B cell (primary cell): ENCODE measurements at regions not wholly inside any gene's neighbourhood (a gene's known extent, or its start where the extent isn't known, plus 50 kb on each side); places are given as distances from the start of the nearest gene placed in this dataset.

Experiments used
- ATAC-seq: fragments of 200-7000 bp; cut with Tn5 transposase; one replicate; pipeline ENCODE4 v1.10.0; 2021; ENCODE audit warnings: low read depth, mild to moderate bottlenecking, moderate number of reproducible peaks, moderate library complexity
- CTCF ChIA-PET: fragments of 350-600 bp; sonication (Branson Sonifier 250); formaldehyde crosslinking; loops from one replicate; lab custom pipeline; 2021; ENCODE audit warnings: antibody characterized with exemption, inconsistent platforms; lab: Charles Lee
- POLR2A ChIA-PET: fragments of 350-600 bp; sonication (Branson Sonifier 250); formaldehyde crosslinking; loops from one replicate; lab custom pipeline; 2021; ENCODE audit warnings: antibody characterized with exemption; lab: Charles Lee
- DNase-seq: peaks from one replicate; pipeline ENCODE4 v3.0.0; 2013
- H2AFZ ChIP-seq: 2 replicates; pipeline ENCODE4 v1.6.1; 2012; ENCODE audit warnings: mild to moderate bottlenecking, low read depth, low read length; ENCODE audit not compliant: insufficient read depth, poor library complexity, severe bottlenecking
- H3K27ac ChIP-seq, 2 donors: 1 replicate in 1 of 2; 2 replicates in 1 of 2; pipeline ENCODE4 v1.5.1; 2012 to 2013; ENCODE audit warnings: low read length in 2 of 2, mild to moderate bottlenecking in 2 of 2, moderate library complexity in 1 of 2
- H3K27me3 ChIP-seq, 4 experiments: fragments of 200-600 bp in 1 of 4; sonication (generic) in 1 of 4; replicated peaks in 1 of 4; 1 replicate in 2 of 4; 2 replicates in 2 of 4; pipeline versions ENCODE4 v1.6.1 to v1.7.0; 2013 to 2016; ENCODE audit warnings: low read length in 3 of 4, mild to moderate bottlenecking in 2 of 4, mixed read lengths in 1 of 4, moderate library complexity in 1 of 4; ENCODE audit not compliant: insufficient read depth in 4 of 4, control insufficient read depth in 3 of 4; ENCODE audit errors: control extremely low read depth in 1 of 4
- H3K36me3 ChIP-seq, 2 experiments: replicated peaks in 1 of 2; 1 replicate in 1 of 2; 2 replicates in 1 of 2; pipeline versions ENCODE4 v1.6.1 to v1.7.1; 2013; ENCODE audit warnings: low read length in 1 of 2; ENCODE audit not compliant: insufficient read depth in 2 of 2, control insufficient read depth in 1 of 2; ENCODE audit errors: control extremely low read depth in 1 of 2, extremely low read depth in 1 of 2
- H3K4me1 ChIP-seq, 2 donors: fragments of 200-600 bp in 1 of 2; sonication (generic) in 1 of 2; 1 replicate in 1 of 2; 2 replicates in 1 of 2; pipeline versions ENCODE4 v1.5.1 to v1.6.1; 2013 to 2017; ENCODE audit warnings: low read length in 2 of 2; ENCODE audit not compliant: control insufficient read depth in 2 of 2, insufficient read depth in 2 of 2
- H3K4me2 ChIP-seq: replicated peaks from 2 replicates; pipeline ENCODE3; 2012; ENCODE audit warnings: mild to moderate bottlenecking, low read depth, low read length; ENCODE audit not compliant: poor library complexity, severe bottlenecking
- H3K4me3 ChIP-seq, 5 experiments: fragments of 200-600 bp in 1 of 5; sonication (generic) in 1 of 5; 1 replicate in 3 of 5; 2 replicates in 2 of 5; pipeline versions ENCODE4 v1.5.1 to v1.7.0; 2011 to 2016; ENCODE audit warnings: low read length in 4 of 5, mild to moderate bottlenecking in 4 of 5, low read depth in 2 of 5, control low read depth in 1 of 5, moderate library complexity in 1 of 5; ENCODE audit not compliant: insufficient read depth in 1 of 5; ENCODE audit errors: control extremely low read depth in 1 of 5, extremely low read depth in 1 of 5
- H3K79me2 ChIP-seq: fragments of 200-600 bp; sonication (generic); one replicate; pipeline ENCODE4 v1.6.0; 2016; ENCODE audit warnings: low read length; ENCODE audit not compliant: control insufficient read depth, insufficient read depth
- H3K9ac ChIP-seq: fragments of 200-600 bp; sonication (generic); 2 replicates; pipeline ENCODE4 v1.6.1; 2017; ENCODE audit warnings: mild to moderate bottlenecking, low read length, moderate library complexity
- H3K9me3 ChIP-seq, 3 donors: one replicate each; pipeline versions ENCODE4 v1.6.1 to v1.7.1; 2013; ENCODE audit warnings: low read length in 2 of 3; ENCODE audit not compliant: control insufficient read depth in 2 of 3, insufficient read depth in 1 of 3; ENCODE audit errors: control extremely low read depth in 1 of 3
- H4K20me1 ChIP-seq: 2 replicates; pipeline ENCODE4 v1.6.0; 2012; ENCODE audit warnings: mild to moderate bottlenecking, low read length; ENCODE audit not compliant: insufficient read depth, control insufficient read depth, poor library complexity, severe bottlenecking
- H3K27ac Mint-ChIP-seq: one replicate; pipeline ENCODE4 v1.8.0; 2021; ENCODE audit warnings: mixed read lengths
- H3K27me3 Mint-ChIP-seq: one replicate; pipeline ENCODE4 v1.8.0; 2021; ENCODE audit warnings: mixed read lengths
- H3K4me1 Mint-ChIP-seq: one replicate; pipeline ENCODE4 v1.8.0; 2021; ENCODE audit warnings: mixed read lengths
- H3K4me3 Mint-ChIP-seq: one replicate; pipeline ENCODE4 v1.8.0; 2021; ENCODE audit warnings: mixed read lengths
- H3K9me3 Mint-ChIP-seq: one replicate; pipeline ENCODE4 v1.8.0; 2022; ENCODE audit warnings: mixed read lengths; ENCODE audit not compliant: insufficient read depth
- EZH2 ChIP-seq: IDR thresholded peaks from 2 replicates; pipeline ENCODE4 v1.6.1; 2012; ENCODE audit warnings: borderline replicate concordance, low read depth, mild to moderate bottlenecking, moderate library complexity, low read length; ENCODE audit not compliant: insufficient read depth, poor library complexity, severe bottlenecking
- WGBS: methylation state at CpG from one replicate; pipeline ENCODE4 v1.1.5; 2013; ENCODE audit warnings: missing lambda C conversion rate; ENCODE audit not compliant: insufficient coverage; 5-methylcytosine and 5-hydroxymethylcytosine counted together
- intact Hi-C: fragments of 100-400 bp; cut with micrococcal nuclease; formaldehyde crosslinking; loops from one replicate; pipeline ENCODE4 v1.10.0; 2022
- TF ChIP-seq, protein P1 (sequence below): fragments of 200-600 bp; IDR thresholded peaks from one replicate; pipeline ENCODE4 v1.8.0; 2022; ENCODE audit warnings: antibody characterized with exemption, mild to moderate bottlenecking

DNA sequence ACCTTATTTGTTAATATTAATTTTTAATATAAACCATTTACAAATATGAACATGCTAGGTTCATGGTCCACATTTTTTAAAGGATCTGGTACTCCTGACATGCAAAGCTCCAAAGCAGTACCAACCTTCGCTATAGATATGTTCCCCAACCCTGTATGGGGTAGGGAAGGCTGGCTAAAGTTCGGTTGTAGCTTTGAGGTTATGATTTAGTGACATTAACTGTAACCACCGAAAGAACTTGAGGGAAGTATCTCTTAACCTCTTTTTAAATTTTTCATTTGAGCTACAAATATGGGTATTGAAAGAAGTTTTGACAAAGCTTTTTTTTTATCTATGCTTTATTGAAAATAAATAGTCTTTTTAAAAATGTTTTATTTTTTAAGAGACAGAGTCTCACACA is 115.5 kb downstream of the DYRK2 start:
- intact Hi-C loops: no loop called here
- Mint-ChIP-seq H3K4me3 (no peak overlapping the region), H3K27me3 (no peaks in the 10 kb centered on the region), H3K4me1 (peaks cover 2% of the 10 kb centered on the region), H3K27ac (no peak overlapping the region), H3K9me3 (no peaks in the 10 kb centered on the region)
- Histone ChIP-seq H3K4me2 (no peak overlapping the region), H3K4me1 (peaks cover 0 to under 1% of the 10 kb centered on the region in 2 donors), H3K9me3 (no peaks in the 10 kb centered on the region), H3K27me3 (no peaks in the 10 kb centered on the region), H4K20me1 (no peaks in the 10 kb centered on the region), H3K79me2 (no peaks in the 10 kb centered on the region), H3K27ac (no peak overlapping the region), H3K36me3 (no peaks in the 10 kb centered on the region), H2AFZ (no peak overlapping the region), H3K4me3 (no peak overlapping the region), H3K9ac (no peak overlapping the region)
- ChIA-PET CTCF (no interaction called here), POLR2A (no interaction called here)
- TF ChIP-seq EZH2: no peak
- TF ChIP-seq, protein P1, sequence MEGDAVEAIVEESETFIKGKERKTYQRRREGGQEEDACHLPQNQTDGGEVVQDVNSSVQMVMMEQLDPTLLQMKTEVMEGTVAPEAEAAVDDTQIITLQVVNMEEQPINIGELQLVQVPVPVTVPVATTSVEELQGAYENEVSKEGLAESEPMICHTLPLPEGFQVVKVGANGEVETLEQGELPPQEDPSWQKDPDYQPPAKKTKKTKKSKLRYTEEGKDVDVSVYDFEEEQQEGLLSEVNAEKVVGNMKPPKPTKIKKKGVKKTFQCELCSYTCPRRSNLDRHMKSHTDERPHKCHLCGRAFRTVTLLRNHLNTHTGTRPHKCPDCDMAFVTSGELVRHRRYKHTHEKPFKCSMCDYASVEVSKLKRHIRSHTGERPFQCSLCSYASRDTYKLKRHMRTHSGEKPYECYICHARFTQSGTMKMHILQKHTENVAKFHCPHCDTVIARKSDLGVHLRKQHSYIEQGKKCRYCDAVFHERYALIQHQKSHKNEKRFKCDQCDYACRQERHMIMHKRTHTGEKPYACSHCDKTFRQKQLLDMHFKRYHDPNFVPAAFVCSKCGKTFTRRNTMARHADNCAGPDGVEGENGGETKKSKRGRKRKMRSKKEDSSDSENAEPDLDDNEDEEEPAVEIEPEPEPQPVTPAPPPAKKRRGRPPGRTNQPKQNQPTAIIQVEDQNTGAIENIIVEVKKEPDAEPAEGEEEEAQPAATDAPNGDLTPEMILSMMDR: no peak
- ATAC-seq (no peak), DNase-seq (no peak)
- no CpG with 5 or more reads among the region's 3 CpGs for WGBS

DNA sequence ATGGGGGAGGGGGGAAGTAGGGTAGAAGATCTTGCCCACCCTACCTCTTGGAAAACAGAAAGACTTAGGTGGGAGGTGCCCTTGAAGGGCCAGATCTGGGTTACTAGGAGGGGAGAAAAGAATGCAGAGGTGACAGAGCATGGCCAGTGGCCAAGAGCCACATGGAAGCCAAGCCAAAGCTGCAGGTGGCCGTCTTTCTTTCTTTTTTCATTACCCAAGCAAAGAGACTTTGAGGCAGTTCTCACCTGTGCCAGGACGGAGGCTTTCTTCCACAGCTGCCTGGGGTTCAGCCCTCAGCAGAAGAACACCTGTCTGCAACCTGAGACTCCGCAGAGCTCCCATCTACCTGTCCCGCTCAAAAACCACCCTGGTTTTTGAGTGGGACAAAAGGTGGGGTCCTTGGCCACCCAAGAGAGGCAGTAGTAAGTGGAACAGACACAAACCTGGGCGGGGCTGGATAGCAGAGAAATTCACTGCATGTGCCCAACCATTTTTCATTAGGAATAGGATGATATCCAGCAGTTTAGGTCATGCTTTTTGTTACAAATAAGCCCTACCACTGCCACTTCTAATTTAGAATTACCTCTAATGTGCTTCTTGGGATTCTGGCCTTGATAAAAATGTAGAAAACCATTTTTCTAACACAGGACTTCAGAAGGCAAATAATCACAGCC is 116.5 kb downstream of the DYRK2 start:
- intact Hi-C loops: no loop called here
- Mint-ChIP-seq H3K27me3 (no peaks in the 10 kb centered on the region), H3K4me3 (no peak overlapping the region), H3K4me1 (no peaks in the 10 kb centered on the region), H3K27ac (no peak overlapping the region), H3K9me3 (no peaks in the 10 kb centered on the region)
- Histone ChIP-seq H3K9ac (no peak overlapping the region), H3K4me3 (no peak overlapping the region), H3K79me2 (no peaks in the 10 kb centered on the region), H2AFZ (no peak overlapping the region), H3K27ac (no peak overlapping the region), H3K4me1 (no peaks in the 10 kb centered on the region), H4K20me1 (no peaks in the 10 kb centered on the region), H3K36me3 (no peaks in the 10 kb centered on the region), H3K27me3 (no peaks in the 10 kb centered on the region), H3K4me2 (no peak overlapping the region), H3K9me3 (no peaks in the 10 kb centered on the region)
- WGBS: 87% methylated on average over 5 of the region's 5 CpGs
- no peak for ATAC-seq
- TF ChIP-seq EZH2: no peak
- TF ChIP-seq, protein P1: no peak
- ChIA-PET POLR2A (no interaction called here), CTCF (no interaction called here)
- DNase-seq: no peak
